ENCODE measurements at regions not wholly inside any gene's neighbourhood (a gene's known extent, or its start where the extent isn't known, plus 50 kb on each side); places are given as distances from the start of the nearest gene placed in this dataset.

DNA sequence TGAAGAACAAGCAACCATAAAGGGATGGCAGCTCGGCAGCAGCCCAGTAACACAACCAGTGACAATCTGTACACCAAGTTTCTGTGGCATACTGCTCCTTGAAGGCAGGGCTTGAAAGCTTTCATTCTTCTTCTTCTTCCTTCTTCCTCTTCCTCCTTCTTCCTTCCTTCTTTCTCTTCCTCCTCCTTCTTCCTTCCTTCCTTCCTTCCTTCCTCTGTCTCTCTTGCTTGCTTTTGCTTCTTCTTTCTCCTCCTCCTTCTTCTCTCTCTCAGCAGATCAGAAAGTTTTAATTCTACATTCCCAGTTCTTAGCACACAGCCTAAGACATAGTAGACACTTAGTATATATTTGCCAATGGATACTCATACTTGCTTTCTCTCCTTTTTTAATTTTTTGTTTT lies 95.9 kb downstream of the GLUL start:
- ATAC-seq: no peak
- no peak for DNase-seq (ENCODE audit: low spot score)

DNA sequence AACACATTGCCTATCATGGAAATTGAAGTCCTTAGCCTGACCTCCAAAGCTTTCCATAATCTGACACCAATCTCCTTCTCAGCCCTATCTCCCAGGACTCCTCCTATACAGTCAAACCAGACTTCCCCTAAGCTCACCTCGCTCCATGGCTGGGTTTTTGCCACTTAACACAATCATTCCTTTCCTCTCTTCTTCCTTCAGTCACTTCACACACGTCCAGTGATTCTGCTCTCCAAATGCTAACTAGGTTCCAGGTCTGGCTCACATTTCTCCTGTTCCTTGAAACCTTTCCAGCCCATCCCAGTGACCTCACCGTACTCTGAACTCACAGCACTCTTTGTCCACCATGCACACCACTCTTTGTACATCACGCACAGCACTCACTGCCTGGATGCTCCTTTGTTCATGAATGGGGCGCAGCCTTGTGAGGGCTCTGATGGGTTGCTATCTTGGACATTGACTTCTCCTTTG lies 98.4 kb downstream of the GLUL start:
- ATAC-seq (peak; percentile 50), DNase-seq (ENCODE audit: low spot score) (peak; percentile 87)

DNA sequence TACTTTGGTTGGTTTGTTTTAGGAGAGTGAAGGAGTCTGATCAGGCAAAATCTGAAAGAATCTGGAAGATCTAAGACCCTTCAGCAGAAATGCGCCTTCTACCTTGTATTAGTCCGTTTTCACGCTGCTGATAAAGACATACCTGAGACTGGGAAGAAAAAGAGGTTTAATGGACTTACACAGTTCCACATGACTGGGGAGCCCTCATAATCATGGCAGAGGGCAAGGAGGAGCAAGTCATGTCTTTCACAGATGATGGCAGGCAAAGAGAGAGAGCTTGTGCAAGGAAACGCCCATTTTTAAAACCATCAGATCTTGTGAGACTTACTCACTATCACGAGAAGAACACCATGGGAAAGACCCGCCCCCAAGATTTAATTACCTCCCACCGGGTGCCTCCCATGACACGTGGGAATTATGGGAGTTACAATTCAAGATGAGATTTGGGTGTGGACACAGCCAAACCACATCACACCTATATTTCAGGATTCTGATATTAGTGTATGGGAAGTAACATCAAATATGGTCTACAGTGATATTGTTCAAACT lies 99.3 kb downstream of the GLUL start:
- no peak for ATAC-seq
- DNase-seq (ENCODE audit: low spot score): no peak

DNA sequence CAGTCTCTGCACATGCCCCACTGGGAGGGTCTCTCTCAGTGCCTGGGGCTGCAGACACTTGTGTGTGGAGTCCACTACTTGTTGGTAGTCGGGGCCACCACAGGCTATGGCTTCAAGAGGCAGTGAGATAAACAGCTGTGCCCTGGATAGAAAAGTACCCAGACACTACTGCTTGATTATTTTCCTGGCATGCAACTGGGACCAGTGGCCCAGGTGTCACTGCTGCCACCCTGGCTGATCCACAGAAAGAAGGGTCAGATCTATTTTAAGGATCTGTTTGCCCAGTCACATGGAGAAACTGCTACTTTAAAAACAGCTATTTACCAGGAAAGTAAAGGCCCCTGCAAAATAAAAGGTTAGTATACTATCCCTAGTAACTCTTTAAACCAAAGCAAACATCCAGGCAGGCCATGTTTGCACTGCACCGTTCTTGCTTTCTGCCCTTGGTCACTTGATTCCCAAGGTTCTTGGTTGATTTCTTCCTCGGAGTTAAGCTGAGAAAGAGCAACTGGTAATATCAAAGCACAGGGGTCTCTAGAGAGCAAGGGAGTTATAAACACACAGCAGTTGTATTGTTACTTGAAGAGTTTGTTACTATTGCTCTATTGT lies 99.9 kb downstream of the GLUL start:
- ATAC-seq (peak; percentile 68), DNase-seq (ENCODE audit: low spot score) (peak; percentile 87)

DNA sequence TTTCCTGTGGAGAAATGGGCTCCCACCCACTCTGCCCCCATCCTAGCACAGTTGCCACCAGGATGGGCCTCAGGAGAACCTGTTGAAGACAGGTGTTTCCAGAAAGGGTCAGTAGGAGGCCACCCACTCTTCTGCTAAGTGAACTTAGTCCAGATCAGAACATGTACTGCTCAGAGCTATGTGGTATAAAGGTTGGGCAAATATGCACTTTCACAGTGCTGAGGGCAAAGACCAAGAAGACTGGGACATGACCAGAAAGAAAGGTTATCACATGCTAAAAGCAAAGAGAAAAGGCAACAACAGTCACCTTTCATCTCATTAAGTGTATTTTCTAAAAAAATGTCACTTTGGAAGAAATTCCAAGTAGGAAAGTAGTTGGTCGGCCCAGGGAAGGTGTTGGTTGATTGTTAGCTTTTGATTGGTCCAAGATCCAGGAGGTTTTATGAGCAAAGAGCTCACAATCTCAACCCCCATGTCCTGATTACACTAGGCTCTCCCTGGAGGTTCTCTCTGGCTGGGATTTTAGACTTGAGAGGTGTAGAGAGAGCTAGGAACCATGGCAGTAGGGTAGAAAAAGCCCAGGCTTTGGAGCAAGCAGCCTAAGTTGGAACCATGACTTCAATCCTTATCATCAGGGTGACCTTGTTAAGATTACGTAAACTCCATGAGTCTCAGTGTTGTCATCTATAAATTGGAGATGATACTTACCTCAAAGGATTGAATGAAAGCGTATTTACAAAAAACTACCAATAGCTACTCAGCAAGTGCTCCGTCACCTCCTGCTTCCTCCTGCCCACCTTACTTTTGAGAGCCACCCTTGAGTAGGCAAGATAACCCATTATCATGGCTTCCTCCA lies 102.6 kb downstream of the GLUL start:
- ATAC-seq: peak; percentile 61

DNA sequence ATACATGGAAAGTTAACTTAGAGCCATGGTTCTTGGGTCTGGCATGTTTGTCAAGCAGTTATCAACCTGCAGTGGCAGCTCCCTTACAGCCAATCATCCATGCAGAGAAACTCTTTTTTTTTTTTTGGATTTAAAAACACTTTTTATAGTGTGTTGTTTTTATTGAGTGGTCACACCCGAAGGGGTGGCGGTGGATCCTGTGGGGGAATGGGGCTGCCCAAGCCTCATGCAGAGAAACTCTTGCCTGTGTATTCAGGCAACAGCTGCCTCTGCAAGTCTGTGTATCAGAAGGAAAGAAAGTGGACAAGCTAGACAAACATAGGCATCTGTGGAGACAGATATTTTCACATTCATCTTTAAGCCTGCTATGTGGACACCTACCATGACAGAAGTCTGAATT lies 104.8 kb downstream of the GLUL start:
- DNase-seq (ENCODE audit: low spot score) (no peak), ATAC-seq (no peak)

More for the DNA sequence above, 102.6 kb downstream of the GLUL start:
- peak; percentile 76 for DNase-seq (ENCODE audit: low spot score)

DNA sequence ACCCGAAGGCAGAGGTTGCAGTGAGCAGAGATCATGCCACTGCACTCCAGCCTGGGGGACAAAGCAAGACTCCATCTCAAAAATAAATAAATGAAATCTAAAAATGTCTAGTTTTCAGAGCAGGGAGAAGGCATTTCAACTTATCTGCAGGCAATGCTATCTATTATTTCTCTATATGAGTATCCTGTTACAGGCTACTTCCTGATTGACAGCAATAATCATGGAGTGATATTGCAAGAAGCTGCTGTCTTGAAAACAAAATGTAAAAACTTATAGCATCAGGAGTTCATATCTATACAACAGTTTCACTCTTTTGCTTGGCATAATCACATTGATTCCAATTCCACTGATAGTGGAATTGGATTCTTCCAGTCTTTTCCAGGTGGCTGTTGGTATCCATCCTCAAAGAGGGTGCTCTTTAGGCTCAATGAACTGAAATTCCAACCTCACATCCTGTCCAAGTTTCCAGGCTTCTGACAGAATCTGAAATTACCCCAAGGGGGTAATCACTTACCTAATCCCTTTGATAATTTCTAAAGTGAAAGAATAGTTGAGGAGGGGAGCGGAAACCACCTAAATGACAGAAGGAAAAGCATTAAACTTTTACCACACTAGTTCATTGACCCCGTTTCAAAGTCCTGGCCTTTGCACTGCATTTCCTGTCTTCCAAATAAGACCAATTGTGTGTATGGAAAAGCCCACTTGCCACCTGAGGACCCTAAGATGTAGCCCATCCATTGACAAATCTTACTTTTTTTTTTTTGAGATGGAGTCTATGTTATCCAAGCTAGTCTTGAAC lies 107.6 kb downstream of the GLUL start:
- DNase-seq (ENCODE audit: low spot score) (no peak), ATAC-seq (no peak)

DNA sequence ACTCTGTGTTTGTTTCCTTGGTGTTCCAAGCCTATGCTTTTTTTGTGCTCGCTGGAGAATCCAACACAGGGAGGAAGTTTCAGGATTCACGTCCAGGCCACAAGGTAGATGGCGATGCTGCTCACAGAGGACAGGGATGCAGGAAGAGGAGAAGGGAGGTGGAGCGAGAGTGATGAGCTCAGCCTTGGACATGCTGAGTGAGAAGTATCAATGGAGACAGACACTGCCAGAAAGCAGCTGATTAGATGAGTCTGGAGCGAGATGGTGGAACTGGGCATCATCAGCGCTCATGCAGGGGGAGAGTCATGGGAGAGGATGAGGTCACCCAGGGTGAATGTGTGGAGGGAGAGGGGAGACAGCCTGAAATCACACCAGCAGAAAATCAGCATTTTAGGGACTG lies 110.0 kb downstream of the GLUL start:
- ATAC-seq: no peak
- DNase-seq (ENCODE audit: low spot score): no peak

DNA sequence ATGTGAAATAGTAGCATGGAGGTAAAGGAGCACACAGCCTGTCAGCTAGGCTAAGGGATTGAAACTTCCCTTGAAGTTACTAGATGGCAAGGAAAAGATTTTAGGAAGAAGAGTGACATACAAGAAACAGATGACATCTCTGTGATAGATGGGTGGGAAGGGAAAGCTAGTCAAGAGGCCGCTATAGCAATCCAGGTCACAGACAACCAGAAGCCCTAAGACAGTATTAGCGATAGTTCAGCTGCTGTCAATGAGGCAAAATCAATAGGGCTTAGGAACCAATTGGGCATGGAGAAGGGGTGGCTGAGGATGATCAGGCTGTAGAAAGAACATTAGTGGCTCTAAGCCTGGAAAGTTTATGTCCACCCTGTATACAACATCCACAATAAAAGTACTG lies 111.1 kb downstream of the GLUL start:
- no peak for ATAC-seq
- no peak for DNase-seq (ENCODE audit: low spot score)

DNA sequence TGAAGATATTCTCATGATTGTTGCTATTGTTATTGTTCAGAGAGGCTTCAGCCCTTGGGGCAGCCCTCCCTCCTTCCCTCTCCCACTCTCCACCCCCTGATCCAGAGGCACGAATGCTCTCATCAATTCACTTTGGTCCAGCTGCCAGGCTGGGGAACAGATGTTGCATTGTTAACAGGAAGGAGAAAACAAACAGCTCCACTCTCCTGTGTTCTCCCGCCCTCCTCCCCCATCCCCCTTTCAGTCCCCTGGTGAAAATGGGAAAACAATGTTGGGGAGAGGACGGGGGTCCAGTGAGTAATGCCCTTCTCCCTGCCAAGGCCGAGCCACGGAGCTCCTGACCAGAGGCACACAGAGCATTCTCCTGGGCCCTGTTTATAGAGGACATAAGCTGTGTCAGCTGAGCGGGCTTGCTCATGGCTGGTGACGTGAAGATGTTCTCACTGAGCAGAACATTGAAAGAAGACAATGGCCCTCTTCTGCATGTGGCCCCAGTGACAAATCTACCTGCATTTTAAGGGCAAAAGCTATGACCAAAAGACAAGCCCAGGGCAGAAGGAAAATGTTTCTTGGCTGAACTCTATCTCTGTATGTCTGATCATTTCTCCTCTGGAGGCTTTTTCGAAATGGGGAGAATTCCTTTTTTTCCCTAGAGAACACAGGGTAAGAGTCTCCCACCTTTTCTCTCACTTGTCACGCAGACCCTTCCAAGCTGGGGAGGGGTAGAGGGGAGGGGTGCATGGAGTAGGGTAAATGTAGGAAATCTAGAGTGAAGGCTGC lies 111.7 kb downstream of the GLUL start:
- ATAC-seq: no peak
- DNase-seq (ENCODE audit: low spot score): no peak

DNA sequence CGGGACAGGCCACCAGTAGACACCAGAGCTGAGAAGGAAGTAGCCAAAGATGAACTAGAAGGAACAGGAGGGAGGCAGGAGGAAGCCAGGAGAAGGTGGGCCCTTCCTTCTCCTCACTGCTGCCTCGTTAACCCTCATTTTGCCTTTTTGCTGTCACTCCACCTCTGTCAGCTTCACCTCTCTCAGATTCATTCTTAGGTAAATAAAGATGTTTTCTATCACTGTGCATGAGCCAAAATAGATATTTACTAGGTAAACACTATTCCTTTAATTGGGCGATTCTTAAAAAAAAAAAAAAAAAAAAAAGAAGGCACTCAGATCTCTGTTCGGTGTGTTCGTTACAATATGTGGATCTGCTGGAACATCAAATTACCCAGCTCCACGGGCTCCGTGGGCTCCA lies 112.3 kb downstream of the GLUL start:
- ATAC-seq (peak; percentile 33), DNase-seq (ENCODE audit: low spot score) (no peak)

DNA sequence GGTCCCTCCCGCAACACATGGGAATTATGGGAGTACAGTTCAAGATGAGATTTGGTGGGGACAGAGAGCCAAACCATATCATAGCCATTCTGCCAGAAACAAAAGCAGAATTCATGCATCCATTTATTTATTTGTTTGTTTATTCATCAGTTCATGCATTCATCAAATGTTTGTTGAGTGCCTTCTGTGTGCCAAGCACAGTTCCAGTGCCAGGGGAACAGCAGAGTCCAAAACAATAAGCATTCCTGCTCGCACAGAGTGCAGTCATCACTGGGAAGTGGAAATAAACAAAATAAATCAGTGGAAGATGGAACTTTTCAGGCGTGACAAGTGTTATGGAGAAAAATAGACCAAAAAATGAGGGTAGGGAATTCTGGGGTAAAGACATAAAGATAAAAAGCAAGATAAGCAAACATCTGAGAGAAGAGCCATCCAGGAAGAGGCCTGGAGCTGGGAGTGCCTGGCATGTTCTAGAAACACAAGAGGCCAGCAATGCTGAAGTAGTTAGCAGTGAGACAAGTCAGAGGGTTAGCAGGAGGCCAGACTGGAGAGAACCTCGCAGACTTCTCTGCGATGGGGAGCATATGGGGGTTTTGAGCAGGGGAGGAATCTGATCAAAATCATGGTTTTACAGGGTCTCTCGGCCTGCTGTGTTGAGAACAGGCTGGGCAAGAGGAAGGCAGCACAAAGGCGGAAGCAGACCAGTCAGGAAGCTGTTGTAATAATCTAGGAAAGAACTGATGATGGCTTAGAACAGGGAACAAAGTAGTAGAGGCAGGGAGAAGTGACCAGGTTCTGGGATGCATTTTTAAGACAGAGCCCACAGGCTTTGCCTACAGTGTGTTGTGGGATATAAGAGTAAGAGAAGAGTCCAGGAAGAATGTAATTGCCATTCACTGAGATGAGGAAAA lies 113.2 kb downstream of the GLUL start:
- DNase-seq (ENCODE audit: low spot score) (no peak), ATAC-seq (peak; percentile 19)

DNA sequence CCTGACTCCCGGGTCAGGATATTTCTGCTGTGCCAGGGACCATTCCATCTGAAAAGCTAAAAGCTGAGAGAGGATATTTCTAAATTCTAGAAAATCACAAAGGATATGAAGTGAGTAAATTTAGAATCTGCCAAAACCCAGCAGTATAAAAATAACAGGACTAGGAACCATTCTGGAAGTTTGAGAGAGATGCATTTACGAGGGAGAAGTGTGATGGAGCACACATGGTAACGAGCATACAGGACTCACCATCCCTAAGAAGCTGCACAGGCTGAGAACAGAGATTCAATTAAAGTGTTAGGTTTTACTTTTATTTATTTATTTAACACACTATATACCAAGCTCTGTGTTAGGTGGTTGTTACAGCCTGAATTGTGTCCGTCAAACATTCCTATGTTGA lies 116.3 kb downstream of the GLUL start:
- ATAC-seq: no peak
- DNase-seq (ENCODE audit: low spot score): no peak

DNA sequence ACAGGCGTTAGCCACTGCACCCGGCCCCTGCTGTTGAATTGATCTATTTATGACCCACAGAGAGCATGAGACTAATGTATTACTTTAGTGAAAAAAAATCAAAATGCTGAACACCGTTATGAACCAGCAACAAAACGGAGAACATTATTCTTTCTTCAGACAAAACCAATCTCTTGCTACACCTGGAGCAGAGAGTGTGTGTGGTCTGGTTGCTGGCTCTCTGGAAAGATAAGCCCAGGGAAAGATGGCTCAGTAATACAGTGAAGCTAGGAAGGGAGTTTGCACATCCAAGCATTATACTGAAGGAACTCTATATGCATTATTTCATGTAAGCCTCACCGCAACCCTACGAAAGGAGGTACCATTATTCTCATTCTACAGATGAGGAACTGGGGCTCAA lies 117.0 kb downstream of the GLUL start:
- no peak for DNase-seq (ENCODE audit: low spot score)
- ATAC-seq: no peak

DNA sequence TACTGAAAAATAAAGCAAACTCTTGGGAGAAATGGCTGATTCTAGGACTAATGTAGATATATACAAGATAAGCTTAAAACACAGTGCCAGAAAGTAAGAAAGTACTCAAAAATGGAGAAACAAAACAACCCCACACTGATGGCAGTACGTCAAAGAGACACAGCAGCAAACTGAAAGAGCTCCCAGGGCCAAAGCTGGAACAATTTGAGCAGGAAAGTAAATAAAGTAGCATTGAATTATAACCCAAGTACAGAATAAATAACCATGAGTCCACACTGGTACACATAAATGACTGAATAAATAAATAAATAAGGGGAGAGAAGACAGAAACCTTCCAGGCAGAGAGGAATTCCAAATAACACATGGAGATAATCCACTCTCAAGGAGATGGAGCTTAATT lies 120.9 kb downstream of the GLUL start:
- ATAC-seq: peak; percentile 58
- DNase-seq (ENCODE audit: low spot score): no peak

DNA sequence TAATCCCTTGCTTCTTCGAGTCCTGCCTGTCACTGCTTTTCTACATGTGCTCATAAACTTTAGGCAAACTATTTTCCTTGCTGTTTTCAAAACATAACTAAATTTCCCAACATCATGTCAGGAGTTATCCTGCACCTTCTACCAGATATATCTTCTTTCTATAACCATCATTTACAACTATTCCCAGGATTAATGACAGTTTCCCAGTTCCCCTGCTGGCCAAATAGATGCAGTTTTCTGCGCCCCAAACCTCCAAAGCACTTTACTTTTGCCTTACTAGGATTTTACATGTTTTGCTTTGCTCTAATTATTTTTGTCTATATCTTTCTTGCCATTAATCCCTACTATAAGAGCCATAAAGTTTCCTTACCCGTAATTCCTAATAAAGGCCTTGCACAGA lies 122.5 kb downstream of the GLUL start:
- ATAC-seq (no peak), DNase-seq (ENCODE audit: low spot score) (no peak)

DNA sequence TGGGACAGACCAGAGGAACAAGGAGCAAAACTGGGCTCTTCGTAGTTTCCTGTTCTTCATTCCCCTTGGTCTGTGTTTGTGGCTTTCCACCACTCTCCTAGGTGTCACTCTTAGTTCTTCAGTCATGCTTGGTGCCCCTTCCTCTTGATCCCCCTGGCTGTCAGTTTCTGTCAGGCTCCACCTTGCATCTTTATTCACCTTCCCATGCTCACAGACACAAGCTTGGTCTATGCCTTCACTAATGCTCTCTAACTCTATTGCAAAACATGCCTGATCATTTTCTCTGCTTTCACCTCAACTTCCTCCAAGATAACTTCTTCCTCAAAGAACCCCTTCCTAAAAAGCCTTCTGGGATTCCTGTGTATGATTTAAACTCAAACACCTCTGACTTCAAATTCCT lies 122.9 kb downstream of the GLUL start:
- DNase-seq (ENCODE audit: low spot score) (no peak), ATAC-seq (no peak)

DNA sequence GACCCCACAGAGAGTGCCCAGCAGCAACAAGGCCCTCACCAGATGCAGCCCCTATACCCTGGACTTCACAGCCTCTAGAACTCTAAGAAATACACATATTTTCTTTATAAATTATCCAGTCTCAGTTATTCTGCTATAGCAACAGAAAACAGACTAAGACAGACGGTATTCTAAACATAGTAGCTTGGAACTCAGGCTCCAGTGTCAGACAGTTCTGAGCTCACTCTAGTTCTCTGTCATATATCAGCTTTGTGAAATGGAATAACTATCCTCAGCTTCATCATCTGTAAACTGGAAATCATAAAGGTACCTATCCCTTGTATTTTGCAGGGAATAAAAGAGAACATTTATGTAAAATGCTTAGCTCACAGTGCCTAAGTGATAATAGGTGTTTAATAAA lies 127.4 kb downstream of the GLUL start:
- ATAC-seq: no peak
- DNase-seq (ENCODE audit: low spot score): no peak

DNA sequence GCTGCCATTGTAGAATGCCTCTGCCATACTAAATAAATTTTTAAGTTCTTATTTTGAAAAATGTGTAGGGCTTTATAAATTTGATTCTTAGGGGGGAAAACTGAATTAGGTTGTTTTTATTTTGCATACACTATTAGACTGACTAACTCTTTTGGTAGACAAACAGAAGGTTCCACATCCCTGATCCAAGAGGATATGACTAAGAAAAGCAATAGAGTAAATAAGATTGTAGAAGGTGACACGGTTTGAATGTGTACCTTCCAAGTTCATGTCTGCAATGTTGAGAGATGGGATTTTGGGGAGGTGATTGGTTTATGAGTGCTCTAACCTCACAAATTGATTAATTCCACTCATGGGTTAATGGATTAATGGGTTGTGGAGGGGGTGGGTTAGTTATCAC lies 127.9 kb downstream of the GLUL start:
- ATAC-seq (no peak), DNase-seq (ENCODE audit: low spot score) (no peak)

DNA sequence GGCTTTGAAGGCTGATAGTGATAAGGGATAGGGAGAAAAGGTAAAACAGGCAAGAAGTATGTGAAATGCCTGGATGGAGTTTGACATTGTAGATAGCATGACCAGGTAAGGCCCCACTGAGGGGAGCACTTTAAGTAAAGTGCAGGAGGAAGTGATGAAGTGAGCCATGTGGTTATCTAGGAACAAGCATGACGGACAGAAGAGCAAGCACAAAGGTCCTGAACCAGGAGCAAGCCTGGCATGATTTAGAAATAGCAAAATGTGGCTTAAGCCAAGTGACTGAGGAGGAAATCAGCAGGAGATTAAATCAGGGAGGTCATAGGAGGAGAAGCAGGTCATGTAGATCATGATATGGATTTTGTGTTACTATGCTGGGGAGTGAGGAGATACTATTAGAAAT lies 129.2 kb downstream of the GLUL start:
- ATAC-seq (peak; percentile 52), DNase-seq (ENCODE audit: low spot score) (no peak)

Measured in left lobe of liver (tissue), 2 donors.